ENCODE measurements at regions not wholly inside any gene's neighbourhood (a gene's known extent, or its start where the extent isn't known, plus 50 kb on each side); places are given as distances from the start of the nearest gene placed in this dataset.

DNA sequence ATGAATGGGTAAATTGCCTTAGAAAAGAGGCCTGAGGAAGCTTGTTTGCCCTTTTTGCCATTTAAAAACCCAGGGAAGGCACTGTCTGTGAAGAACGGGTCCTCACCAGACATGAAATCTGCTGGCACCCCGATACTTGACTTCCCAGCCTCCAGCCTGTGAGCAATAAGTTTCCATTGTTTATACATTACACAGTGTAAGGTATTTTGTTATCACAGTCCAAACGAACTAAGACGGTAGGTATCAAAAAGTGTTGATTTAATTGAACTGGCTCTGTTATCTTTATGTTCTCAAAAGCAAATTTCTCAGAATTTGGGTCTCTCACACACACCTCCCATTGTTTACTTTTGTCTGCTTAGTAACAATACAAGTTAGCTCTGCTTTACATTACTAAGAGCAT, 181.1 kb upstream of the MARCKS start:
- Histone ChIP-seq H4K20me1 (replicated peaks; ENCODE audit: insufficient read depth) (no peaks in the 10 kb centered on the region), H2AFZ (peak overlapping the region; percentile 74; the same call in 1 of the 2 replicates), H3K4me3 (no peak overlapping the region), H3K79me2 (replicated peaks; ENCODE audit: insufficient read depth) (no peaks in the 10 kb centered on the region), H3K4me2 (no peak overlapping the region; the same call in 1 of the 2 replicates), H3K4me1 (ENCODE audit: insufficient read depth) (peaks cover 34% of the 10 kb centered on the region), H3K9me2 (ENCODE audit: insufficient read depth) (no peaks in the 10 kb centered on the region), H3F3A (replicated peaks; ENCODE audit: low read depth) (no peaks in the 10 kb centered on the region), H3K36me3 (ENCODE audit: insufficient read depth) (no peaks in the 10 kb centered on the region), H3K27me3 (ENCODE audit: insufficient read depth) (no peaks in the 10 kb centered on the region), H3K27ac (ENCODE audit: low read depth) (no peak overlapping the region; the same call in 1 of the 2 replicates)
- TF ChIP-seq EZH2phosphoT487 (IDR thresholded peaks at IDR 0.05; ENCODE audit: unreplicated experiment) (no peak), ZNF331 (CRISPR knock-in tag; IDR thresholded peaks at IDR 0.05; ENCODE audit: low read depth) (no peak), STAT1 (IDR thresholded peaks at IDR 0.05; ENCODE audit: unreplicated experiment) (no peak), ZNF114 (CRISPR knock-in tag; IDR thresholded peaks at IDR 0.05) (no peak), NANOG (IDR thresholded peaks at IDR 0.05; ENCODE audit: borderline replicate concordance) (no peak), JUNB (IDR thresholded peaks at IDR 0.05; ENCODE audit: unreplicated experiment) (no peak), CREB1 (CRISPR knock-in tag; IDR thresholded peaks at IDR 0.05; ENCODE audit: low read depth) (no peak), EZH2 (IDR thresholded peaks at IDR 0.05; ENCODE audit: low read depth, unreplicated experiment) (no peak), POLR2AphosphoS5 (IDR thresholded peaks at IDR 0.05; ENCODE audit: low read depth) (no peak)
- TF ChIP-seq, protein P1, sequence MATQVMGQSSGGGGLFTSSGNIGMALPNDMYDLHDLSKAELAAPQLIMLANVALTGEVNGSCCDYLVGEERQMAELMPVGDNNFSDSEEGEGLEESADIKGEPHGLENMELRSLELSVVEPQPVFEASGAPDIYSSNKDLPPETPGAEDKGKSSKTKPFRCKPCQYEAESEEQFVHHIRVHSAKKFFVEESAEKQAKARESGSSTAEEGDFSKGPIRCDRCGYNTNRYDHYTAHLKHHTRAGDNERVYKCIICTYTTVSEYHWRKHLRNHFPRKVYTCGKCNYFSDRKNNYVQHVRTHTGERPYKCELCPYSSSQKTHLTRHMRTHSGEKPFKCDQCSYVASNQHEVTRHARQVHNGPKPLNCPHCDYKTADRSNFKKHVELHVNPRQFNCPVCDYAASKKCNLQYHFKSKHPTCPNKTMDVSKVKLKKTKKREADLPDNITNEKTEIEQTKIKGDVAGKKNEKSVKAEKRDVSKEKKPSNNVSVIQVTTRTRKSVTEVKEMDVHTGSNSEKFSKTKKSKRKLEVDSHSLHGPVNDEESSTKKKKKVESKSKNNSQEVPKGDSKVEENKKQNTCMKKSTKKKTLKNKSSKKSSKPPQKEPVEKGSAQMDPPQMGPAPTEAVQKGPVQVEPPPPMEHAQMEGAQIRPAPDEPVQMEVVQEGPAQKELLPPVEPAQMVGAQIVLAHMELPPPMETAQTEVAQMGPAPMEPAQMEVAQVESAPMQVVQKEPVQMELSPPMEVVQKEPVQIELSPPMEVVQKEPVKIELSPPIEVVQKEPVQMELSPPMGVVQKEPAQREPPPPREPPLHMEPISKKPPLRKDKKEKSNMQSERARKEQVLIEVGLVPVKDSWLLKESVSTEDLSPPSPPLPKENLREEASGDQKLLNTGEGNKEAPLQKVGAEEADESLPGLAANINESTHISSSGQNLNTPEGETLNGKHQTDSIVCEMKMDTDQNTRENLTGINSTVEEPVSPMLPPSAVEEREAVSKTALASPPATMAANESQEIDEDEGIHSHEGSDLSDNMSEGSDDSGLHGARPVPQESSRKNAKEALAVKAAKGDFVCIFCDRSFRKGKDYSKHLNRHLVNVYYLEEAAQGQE (IDR thresholded peaks at IDR 0.05; ENCODE audit: unreplicated experiment): no peak
- TF ChIP-seq, protein P2, sequence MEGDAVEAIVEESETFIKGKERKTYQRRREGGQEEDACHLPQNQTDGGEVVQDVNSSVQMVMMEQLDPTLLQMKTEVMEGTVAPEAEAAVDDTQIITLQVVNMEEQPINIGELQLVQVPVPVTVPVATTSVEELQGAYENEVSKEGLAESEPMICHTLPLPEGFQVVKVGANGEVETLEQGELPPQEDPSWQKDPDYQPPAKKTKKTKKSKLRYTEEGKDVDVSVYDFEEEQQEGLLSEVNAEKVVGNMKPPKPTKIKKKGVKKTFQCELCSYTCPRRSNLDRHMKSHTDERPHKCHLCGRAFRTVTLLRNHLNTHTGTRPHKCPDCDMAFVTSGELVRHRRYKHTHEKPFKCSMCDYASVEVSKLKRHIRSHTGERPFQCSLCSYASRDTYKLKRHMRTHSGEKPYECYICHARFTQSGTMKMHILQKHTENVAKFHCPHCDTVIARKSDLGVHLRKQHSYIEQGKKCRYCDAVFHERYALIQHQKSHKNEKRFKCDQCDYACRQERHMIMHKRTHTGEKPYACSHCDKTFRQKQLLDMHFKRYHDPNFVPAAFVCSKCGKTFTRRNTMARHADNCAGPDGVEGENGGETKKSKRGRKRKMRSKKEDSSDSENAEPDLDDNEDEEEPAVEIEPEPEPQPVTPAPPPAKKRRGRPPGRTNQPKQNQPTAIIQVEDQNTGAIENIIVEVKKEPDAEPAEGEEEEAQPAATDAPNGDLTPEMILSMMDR (conservative IDR thresholded peaks at IDR 0.05; ENCODE audit: low read depth in 2 of 2): no peak
- TF ChIP-seq, protein P3, sequence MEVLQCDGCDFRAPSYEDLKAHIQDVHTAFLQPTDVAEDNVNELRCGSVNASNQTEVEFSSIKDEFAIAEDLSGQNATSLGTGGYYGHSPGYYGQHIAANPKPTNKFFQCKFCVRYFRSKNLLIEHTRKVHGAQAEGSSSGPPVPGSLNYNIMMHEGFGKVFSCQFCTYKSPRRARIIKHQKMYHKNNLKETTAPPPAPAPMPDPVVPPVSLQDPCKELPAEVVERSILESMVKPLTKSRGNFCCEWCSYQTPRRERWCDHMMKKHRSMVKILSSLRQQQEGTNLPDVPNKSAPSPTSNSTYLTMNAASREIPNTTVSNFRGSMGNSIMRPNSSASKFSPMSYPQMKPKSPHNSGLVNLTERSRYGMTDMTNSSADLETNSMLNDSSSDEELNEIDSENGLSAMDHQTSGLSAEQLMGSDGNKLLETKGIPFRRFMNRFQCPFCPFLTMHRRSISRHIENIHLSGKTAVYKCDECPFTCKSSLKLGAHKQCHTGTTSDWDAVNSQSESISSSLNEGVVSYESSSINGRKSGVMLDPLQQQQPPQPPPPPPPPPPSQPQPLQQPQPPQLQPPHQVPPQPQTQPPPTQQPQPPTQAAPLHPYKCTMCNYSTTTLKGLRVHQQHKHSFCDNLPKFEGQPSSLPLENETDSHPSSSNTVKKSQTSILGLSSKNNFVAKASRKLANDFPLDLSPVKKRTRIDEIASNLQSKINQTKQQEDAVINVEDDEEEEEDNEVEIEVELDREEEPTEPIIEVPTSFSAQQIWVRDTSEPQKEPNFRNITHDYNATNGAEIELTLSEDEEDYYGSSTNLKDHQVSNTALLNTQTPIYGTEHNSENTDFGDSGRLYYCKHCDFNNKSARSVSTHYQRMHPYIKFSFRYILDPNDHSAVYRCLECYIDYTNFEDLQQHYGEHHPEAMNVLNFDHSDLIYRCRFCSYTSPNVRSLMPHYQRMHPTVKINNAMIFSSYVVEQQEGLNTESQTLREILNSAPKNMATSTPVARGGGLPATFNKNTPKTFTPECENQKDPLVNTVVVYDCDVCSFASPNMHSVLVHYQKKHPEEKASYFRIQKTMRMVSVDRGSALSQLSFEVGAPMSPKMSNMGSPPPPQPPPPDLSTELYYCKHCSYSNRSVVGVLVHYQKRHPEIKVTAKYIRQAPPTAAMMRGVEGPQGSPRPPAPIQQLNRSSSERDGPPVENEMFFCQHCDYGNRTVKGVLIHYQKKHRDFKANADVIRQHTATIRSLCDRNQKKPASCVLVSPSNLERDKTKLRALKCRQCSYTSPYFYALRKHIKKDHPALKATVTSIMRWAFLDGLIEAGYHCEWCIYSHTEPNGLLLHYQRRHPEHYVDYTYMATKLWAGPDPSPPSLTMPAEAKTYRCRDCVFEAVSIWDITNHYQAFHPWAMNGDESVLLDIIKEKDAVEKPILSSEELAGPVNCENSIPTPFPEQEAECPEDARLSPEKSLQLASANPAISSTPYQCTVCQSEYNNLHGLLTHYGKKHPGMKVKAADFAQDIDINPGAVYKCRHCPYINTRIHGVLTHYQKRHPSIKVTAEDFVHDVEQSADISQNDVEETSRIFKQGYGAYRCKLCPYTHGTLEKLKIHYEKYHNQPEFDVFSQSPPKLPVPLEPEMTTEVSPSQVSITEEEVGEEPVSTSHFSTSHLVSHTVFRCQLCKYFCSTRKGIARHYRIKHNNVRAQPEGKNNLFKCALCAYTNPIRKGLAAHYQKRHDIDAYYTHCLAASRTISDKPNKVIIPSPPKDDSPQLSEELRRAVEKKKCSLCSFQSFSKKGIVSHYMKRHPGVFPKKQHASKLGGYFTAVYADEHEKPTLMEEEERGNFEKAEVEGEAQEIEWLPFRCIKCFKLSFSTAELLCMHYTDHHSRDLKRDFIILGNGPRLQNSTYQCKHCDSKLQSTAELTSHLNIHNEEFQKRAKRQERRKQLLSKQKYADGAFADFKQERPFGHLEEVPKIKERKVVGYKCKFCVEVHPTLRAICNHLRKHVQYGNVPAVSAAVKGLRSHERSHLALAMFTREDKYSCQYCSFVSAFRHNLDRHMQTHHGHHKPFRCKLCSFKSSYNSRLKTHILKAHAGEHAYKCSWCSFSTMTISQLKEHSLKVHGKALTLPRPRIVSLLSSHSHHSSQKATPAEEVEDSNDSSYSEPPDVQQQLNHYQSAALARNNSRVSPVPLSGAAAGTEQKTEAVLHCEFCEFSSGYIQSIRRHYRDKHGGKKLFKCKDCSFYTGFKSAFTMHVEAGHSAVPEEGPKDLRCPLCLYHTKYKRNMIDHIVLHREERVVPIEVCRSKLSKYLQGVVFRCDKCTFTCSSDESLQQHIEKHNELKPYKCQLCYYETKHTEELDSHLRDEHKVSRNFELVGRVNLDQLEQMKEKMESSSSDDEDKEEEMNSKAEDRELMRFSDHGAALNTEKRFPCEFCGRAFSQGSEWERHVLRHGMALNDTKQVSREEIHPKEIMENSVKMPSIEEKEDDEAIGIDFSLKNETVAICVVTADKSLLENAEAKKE (CRISPR knock-in tag; IDR thresholded peaks at IDR 0.05): no peak
- TF ChIP-seq, protein P4, sequence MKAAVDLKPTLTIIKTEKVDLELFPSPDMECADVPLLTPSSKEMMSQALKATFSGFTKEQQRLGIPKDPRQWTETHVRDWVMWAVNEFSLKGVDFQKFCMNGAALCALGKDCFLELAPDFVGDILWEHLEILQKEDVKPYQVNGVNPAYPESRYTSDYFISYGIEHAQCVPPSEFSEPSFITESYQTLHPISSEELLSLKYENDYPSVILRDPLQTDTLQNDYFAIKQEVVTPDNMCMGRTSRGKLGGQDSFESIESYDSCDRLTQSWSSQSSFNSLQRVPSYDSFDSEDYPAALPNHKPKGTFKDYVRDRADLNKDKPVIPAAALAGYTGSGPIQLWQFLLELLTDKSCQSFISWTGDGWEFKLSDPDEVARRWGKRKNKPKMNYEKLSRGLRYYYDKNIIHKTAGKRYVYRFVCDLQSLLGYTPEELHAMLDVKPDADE (IDR thresholded peaks at IDR 0.05): no peak
- no peak for ATAC-seq
- Mint-ChIP-seq H3K27me3 (ENCODE audit: insufficient read depth, low read depth, poor library complexity) (no peaks in the 10 kb centered on the region), H3K36me3 (ENCODE audit: low read depth) (no peaks in the 10 kb centered on the region), H3K9me3 (no peaks in the 10 kb centered on the region), H3K4me3 (no peak overlapping the region), H3K4me1 (peaks cover 37% of the 10 kb centered on the region), H3K27ac (peak overlapping the region; percentile 59; the same call in 1 of the 2 replicates)
- no peak for DNase-seq (ENCODE audit: low spot score)
